Mammary epithelial cell (primary cell): ENCODE measurements at regions not wholly inside any gene's neighbourhood (a gene's known extent, or its start where the extent isn't known, plus 50 kb on each side); places are given as distances from the start of the nearest gene placed in this dataset.

Experiments
- CTCF ChIP-seq, 2 donors: IDR thresholded peaks in 1 of 2; conservative IDR thresholded peaks in 1 of 2; 2 replicates each; pipeline ENCODE4 v1.5.1; 2011 to 2012; ENCODE audit warnings: inconsistent platforms in 2 of 2, low read length in 2 of 2, mild to moderate bottlenecking in 2 of 2, control low read depth in 1 of 2, low read depth in 1 of 2; ENCODE audit not compliant: insufficient read depth in 1 of 2; ENCODE audit errors: extremely low read depth in 1 of 2
- EZH2 ChIP-seq: IDR thresholded peaks from 2 replicates; pipeline ENCODE4 v1.6.1; 2012; ENCODE audit warnings: low read length, inconsistent platforms, borderline replicate concordance

GRCh38 chr2:22554453-22554852 is 830.5 kb upstream of the KLHL29 start:
- no peak for TF ChIP-seq CTCF (conservative IDR thresholded peaks at IDR 0.05 in 1 of 2, IDR thresholded peaks at IDR 0.05 in 1 of 2; ENCODE audit: extremely low read depth in 1 of 2, insufficient read depth in 1 of 2, low read depth in 1 of 2, low read length in 2 of 2)
- no peak for TF ChIP-seq EZH2
